EH (cell line): ENCODE measurements at regions not wholly inside any gene's neighbourhood (a gene's known extent, or its start where the extent isn't known, plus 50 kb on each side); places are given as distances from the start of the nearest gene placed in this dataset.

Source experiments
- DNase-seq: peaks from one replicate; pipeline ENCODE4 v3.0.0-alpha.2; 2015; ENCODE audit warnings: low read depth

DNA sequence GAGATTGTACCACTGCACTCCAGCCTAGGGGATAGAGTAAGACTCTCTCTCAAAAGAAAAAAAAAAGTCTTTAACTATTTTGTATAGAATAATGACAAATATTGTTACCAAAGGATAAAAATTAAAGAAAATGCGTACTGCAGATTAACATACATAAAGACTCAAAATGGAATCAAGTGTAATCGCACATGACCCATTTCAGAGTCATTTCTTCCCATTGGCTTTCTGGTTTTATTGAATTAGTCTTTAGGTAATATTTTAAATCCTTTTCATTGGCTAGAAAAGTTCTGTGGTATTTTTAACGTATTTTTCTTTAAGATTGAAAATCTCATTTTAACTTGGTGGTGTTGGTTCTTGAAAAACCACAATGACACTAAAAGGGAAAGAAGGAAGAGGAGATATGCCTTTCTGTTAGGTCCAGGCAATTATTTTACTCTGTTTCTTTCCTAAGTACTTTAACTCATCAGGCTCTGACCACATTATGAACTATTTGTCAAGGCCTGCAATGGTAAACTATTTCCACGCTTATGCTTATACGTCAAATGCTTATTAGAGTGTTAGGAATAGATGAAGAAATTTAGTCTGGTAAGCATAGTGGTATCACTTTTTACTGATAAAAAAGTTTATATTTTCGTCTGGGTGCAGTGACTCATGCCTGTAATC, 52.3 kb downstream of the PLEKHG1 start:
- DNase-seq, result no peak

DNA sequence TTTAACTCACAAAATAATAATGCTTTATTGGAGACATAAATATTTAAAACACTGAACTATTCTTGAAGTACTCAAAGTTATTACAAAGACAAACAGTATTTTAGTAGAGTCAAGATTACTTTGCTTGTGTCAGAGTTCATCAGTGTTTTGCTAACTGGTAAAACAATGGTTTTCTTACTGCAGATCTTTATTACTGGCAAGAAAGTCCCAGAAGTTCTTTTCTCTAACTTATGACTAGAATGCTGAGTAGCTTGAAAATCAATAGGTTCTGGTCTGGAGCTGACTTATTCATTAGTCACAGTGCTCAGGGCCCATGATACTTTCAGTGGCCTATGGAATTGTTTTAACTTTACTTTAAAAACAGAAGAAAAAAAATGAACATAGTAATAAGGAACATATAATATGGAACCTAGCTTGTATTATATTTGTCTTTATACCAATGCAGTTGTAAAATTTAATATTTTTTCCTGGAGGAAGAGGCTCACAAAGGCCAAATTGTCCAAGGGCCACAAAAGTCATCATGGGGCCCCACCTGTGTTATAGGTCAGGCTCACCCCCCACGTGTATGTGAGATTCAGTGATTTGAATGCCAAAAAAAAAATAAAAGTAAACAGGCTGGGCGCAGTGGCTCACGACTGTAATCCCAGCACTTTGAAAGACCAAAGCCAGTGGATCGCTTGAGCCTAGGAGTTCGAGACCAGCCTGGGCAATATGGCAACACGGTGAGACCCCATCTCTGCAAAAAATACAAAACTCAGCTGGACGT, 53.3 kb downstream of the PLEKHG1 start:
- no peak for DNase-seq

DNA sequence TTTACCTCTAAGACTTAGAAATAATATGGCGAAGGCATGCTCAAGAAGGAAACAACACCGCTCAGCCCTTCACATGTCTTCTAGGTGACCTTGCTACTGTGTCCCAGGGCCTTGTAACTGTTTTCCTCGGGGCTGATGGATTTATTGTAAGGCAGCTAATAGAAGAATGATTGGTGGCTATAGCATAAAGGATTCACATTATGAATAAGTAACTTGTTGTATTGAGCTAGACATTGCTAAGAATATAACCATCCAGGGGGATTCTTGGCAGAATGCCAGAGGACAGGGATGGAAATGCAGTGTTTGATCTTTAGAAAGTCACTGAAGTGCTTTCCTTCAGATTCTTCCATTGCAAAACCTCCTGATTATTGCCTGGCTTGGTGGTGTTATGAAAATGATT, 54.9 kb downstream of the PLEKHG1 start:
- DNase-seq, result no peak

DNA sequence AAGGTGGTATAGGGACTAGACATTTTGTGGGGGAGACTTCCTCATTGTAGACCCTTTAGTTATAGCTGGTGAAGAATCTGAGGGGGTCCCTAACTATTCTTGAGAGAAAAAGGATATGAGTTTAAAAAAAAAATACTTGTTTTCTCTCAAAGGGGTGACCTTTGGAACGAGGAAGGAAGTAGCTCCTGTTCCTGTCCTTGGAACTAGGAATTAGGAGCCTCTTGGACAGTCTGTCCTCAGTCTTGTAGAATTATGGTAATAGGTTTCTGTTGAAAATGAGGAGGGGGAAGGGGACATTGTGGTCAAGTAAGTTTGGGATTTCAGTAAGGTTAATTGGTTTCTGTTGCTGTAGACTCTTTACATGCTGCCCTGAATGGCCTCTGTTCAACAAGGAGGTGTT, 56.5 kb downstream of the PLEKHG1 start:
- no peak for DNase-seq

DNA sequence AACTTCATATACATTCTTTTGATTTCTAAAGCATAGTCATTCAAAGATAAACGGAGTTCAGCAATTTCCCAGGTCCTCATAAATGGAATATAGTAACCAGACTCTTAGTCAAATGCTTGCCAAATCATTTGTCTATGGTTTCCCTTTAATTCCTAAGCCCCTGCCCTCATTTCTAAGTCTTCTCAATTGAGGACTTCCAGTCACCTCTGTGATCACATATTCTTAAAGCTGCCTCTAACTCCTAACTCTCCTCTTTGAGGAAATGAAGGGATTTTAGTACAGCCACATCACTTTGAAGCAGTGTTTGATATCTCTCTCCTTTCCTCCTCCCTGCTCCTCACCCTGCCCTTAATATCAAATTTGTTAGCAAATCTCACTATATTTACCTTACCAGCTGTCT, 58.7 kb downstream of the PLEKHG1 start:
- DNase-seq, result no peak

DNA sequence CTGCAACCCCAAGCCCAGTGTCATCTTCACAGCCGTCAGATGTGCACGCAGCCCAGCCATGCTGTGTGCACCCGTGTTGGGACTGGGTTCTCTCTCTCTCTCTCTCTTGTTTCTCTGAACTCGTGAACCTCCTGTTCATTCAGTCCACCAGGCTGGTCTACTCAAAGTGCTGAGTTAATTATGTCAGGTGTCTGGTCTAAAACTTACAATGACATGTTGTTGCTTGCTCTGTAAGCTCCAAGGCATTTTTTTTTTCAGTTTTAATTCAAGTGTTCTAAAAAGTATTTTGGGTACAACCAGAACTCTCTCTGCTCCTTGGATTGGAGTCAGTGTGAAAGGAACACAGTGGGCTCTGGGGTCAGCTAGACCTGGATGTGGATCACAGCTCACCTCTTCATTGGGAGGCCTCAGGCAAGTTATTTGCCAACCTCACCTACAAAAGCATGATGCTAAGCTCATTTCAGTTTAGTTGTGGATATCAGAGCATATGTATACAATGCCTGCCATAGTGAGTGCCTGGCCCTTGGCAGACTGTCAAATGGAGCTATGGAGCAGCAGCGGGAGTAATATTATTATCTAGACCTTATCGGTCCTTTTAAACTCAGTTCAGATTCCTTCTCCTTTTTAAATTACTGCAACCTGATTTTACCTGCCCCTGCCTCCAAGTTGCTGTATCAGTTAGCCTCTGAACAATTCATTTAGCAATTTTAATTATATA, 59.5 kb downstream of the PLEKHG1 start:
- no peak for DNase-seq

DNA sequence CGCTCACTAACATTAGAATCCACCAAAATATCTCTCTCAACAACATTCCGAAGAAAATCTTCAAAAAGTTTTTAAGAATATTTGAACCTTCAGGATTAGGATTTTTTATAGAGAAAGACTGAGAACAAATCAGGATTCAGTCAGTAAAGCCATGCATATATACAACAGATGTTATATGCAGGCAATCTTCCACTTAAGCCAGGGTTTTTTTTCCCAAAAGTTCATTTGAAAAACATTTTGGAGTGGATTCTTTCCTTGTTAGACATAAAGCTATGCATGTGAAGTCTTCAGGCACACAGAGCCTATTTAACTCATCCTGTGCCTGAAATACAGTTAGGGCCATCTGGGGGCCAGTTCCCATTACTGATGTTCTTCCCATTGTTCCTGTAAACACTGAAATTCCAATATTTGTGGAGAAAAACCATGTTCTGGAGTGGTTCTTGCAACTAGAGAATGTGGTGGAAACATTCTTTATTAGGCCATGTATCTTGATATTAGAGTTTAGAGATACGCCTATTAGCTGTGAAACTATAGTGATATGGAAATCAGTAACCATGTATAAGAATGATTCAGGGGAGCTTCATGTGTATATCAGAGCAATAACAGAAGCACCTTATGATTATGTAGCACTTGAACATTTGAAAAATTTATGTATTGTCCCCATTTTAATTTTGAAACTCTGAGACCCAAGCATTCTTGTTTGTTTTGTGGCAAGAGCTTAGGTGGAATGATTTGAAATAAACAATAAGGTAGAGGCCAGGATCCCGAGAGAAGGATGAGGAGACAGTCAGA, 61.7 kb downstream of the PLEKHG1 start:
- no peak for DNase-seq

DNA sequence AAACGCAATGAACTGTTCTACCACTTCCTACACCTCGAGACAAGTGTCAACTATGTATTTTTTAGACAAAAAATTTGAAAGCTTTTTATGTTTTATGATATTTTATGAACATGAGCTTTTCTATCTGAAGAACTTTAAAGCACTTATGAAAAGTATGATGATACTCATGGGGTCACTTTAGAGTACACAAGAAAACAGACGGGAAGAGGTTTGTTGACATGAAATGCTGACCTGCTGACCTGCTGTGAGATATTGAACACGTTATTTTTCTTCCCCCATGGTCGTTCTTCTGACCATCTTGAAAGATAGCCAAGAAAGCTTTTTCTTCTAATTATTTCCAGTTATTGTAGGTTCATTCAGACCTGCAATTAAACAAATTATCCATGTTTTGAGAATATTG, 63.1 kb downstream of the PLEKHG1 start:
- DNase-seq, result no peak

DNA sequence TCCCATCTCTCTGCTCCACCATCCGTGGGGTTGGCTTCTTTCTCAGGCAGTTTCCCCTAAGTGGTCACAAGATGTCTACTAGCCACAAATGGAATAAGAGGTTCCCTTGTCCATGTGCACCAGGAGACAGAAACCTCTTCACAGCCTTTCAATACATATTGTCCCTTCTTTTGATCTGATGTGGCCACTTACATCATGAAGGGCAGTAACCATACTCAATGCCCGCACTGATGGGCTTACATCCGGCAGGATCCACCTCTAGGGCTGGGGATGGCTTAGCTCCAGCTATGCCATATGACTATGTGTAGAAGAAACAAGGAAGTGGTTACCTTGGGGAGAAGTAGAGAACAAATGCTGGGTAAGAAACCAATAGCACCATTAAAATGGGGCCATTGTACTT, 64.4 kb downstream of the PLEKHG1 start:
- DNase-seq, result no peak

DNA sequence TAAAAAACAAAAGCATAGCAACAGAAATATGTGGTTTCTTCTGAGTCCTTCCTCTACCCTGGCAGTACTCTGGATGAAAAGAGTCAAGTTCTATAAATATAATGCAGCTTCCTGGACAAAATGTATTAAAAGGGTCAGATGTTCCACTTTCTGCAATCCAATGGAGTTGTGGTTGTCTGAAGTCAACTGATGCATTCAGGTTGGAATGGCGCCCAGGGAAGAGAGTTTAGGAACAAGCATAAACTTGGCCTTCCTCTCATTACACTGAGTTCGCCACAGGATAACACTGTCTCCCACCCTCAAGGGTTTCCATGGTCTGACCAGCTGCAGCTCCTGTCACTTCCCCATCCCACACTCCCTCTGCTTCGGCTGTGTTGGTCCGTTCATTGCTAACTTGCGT, 66.4 kb downstream of the PLEKHG1 start:
- DNase-seq, result no peak

DNA sequence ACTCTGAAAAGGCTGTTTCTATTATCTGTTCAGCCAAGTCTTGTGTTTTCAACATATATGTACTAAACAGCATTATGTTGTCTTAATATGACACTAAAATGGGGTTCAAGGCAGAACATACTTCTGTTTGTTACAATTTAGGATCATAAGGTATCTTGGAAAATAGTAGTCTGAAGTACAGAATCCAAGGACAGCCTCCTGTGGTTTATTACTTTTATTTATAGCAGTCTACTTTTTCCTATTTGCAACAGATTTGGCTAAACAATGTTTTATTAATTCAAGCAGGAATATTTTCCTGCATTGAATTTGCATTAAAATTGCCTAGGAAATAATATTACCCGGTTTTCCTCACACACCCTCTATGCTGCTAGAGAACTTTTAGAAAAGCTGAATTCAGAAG, 67.7 kb downstream of the PLEKHG1 start:
- DNase-seq, result no peak

DNA sequence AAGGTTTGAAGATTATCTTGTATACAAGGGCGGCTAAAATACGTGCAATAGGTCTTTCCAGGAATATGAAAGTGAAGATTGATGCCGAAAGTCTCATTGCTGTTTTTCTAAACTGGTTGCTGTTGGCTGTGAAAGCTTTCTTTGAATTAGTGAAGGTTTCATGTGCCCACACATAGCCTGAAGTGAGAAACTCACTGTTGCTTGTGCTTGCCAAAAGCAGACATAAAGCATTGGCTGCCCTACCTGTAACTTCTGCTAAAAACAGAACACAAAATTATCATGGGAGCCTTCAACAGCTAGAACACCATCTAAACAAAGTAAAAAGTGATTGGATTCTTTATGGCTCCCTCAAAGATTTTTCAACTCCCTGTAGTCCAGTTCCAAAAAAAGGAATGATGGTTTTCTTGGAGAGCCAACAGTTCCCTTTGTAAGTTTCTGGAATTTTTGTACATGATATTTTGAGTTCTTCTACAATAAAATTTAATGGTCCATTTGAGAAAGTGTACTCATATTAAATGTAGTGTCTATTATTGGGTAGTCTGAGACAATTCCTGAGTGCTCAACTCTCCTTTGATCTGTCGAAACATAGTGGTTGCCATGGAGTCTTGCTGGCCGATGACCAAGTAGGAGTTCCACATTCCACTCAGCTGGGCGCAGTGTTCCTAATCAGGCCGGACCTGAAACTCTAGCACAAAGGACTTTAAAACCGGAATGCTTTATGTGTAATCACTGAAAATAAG, 68.5 kb downstream of the PLEKHG1 start:
- DNase-seq, result peak; percentile 60

DNA sequence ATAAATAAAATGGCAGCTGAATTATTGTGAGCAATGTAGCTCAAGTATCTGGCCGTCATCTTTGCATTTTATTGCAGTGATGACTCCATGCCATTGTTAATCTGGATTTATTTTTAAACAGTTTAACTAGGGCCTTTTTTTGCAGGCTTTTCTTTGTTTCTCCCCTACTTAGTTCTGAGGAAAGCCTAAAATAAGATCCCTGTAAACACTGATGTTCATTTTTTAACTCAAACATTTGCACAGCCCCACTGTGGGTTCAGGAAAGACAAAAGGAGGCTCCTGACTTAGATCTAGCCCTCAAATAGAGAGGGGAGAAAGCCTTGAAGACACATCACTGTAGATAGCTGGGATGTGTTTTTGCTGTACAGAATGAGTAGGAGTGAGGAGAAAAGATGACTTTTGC, 69.2 kb downstream of the PLEKHG1 start:
- no peak for DNase-seq

DNA sequence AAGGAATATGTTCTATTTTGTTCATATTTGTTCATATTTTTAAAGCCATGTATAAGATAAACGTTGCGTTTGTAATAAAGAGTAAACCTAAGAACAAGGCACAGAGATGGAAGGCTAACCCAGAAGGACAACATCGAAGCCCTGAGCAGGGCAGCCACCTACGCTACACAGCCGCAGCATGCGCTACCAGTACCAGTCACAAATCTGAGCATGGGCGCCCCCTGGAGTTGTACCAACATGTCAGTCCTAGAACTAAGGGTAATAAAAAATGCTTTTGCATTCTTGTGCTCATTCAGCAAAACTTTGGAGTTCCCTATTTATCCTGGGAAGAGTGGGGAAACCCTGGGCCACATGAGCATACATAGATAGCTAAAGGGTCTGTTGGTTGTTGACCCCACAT, 70.6 kb downstream of the PLEKHG1 start:
- no peak for DNase-seq

DNA sequence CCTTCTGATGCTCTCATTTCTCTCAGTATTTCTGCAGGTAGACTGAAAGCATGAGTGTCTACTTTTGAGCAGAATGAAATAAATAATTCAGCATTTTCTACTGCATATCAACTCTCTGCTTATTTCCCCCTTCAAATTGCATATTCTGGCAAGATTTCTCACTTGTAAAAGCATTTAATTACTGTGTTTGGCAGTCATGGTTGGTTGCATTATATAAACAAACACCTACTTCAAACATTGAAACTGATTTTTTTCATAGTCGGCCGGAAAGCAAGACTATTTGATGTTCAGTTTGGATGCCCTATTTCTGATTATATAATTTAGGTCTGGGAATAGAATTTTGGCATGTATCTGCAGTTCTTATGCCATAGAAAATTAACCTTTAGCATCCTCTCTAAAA, 73.1 kb downstream of the PLEKHG1 start:
- DNase-seq, result no peak

DNA sequence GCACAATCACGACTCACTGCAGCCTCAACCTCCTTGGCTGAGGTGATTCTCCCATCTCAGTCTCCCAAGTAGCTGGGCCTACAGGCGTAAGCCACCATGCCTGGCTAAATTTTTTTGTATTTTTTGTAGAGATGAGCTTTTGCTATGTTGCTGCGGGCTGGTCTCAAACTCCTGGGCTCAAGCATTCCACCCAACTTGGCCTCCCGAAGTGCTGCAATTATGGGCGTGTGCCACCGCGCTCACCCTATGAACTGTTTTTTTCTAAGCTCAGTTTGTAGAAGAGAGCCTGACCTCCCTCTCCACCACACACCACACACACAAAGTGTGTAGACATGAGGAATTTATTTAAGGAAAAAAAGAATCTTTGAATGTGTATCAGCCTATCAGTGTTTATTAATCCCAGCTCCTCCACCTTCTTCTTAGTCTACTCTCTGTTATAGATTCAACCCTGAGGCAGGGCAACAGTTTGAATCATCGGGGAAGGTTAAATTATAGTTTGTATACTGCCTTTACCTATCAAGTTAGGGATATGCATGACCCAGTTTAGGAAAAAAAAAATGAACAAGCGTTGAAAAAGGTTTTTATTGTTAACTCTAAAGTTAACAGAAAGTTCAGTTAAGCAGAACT, 74.1 kb downstream of the PLEKHG1 start:
- no peak for DNase-seq

DNA sequence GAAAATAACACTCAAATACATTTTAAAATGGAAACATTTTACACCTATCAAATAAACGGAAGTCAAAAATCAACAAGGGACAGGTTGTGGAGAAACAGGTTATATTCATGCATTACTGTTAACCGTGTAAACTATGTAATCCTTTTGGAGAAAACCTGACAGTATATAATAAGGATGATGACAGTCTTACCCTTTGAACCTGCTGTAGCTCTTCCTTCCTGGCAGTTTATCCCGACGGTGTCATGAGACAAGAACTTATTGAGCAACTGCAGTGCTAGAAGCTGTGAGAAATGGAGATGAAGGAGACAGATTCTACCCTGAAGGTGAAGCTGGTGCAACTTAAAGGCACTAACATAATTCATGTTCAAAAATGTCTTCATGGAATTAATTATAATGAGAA, 76.7 kb downstream of the PLEKHG1 start:
- no peak for DNase-seq

DNA sequence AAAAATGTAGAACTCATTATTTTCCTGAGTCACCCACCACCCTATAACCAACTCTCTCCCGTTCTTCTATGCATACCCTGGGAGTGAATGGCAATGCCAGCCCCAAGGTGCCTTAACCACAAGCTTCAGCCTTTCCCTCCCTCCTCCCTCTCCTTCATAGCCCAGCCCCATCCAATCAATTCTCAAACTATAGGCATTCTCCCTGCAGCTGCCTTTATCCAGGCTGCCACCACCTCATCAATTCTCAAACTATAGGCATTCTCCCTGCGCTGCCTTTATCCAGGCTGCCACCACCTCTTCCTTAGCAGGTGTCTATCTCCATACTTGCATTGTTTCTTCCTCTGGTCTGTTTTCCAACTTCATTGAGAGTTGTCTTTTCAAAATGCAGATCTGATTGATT, 77.1 kb downstream of the PLEKHG1 start:
- DNase-seq, result no peak

DNA sequence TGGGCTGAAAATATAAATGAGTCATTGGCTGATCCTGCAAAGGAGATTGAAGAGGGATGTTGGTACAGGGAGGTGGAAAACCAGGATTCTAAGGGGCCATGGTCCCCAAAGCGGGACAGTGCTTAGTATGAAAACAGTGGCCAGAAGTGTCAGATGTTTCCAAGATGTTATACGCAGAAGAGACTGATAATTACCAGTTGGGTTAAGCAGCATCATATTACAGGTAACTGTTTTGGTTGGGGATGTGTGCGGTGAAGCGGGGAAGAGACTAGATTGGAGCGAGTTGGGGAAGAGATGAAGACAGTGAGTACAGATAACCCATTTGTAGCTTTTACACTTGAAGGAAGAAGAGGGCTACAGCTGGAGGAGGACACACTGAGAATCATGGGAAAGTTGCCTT, 80.8 kb downstream of the PLEKHG1 start:
- no peak for DNase-seq

DNA sequence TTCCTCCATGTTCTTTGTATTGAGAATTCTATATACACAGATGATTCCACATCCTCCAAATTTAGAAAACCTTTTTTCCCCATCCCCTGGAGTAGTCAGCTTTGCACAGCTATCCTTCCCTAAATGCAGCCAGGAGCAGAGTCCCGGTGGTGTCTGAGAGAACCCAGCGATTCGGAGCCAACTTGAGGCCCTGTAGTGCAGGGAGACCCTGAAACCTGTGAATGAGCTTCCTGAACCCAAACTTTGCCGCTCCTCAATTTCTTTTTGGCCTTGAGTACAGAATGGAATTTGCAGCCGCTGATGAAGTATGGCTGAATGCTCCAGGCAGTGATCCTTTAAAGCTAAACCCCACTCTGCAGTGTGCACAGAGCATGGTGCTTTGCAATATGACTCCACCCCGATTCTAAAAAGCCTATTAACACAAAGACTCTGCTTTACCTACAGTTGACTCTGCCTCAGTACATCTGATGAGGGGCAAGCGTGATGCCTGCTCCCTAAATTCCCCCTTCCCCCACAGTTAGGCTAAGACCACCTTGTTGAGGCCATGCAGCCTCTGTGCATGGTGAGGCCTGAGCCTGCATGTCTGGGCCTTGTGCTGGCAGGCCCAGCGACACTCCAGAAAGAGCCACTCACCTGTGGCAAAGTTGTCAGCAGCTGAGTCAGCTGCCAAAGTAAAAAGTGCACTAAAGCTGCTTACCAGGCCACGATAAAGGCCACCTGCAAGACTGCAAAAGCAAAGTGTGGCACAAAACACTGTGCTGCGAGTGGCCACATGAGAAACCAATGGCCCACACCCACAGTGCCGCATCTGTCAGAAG, 82.1 kb downstream of the PLEKHG1 start:
- DNase-seq, result no peak
